SK-N-SH treated with all-trans-retinoic acid at 6 μM for 48 hours (cell line): ENCODE measurements at regions not wholly inside any gene's neighbourhood (a gene's known extent, or its start where the extent isn't known, plus 50 kb on each side); places are given as distances from the start of the nearest gene placed in this dataset.

Experiments
- ATAC-seq: fragments of 200-7000 bp; cut with Tn5 transposase; 3 replicates; pipeline ENCODE4 v1.9.1; 2020; ENCODE audit warnings: mild to moderate bottlenecking, moderate library complexity
- BACH2 ChIP-seq: fragments of 250-450 bp; sonication (Bioruptor Pico); IDR thresholded peaks from 2 replicates; pipeline ENCODE4 v1.9.0; 2021; ENCODE audit warnings: mild to moderate bottlenecking, borderline replicate concordance
- CSDC2 ChIP-seq: fragments of 250-450 bp; sonication (Bioruptor Pico); IDR thresholded peaks from 2 replicates; pipeline ENCODE4 v1.5.0; 2020; ENCODE audit warnings: mild to moderate bottlenecking, moderate library complexity
- ESRRG ChIP-seq: fragments of 250-450 bp; sonication (Bioruptor Pico); IDR thresholded peaks from 2 replicates; pipeline ENCODE4 v1.6.1; 2021; ENCODE audit warnings: mild to moderate bottlenecking
- GLIS3 ChIP-seq: fragments of 250-450 bp; sonication (Bioruptor Pico); IDR thresholded peaks from 2 replicates; pipeline ENCODE4 v1.5.0; 2020; ENCODE audit warnings: mild to moderate bottlenecking, moderate library complexity
- ISL1 ChIP-seq: fragments of 250-450 bp; sonication (Bioruptor Pico); IDR thresholded peaks from 2 replicates; pipeline ENCODE4 v2.1.2; 2022; ENCODE audit warnings: mild to moderate bottlenecking, moderate library complexity
- OSR1 ChIP-seq: fragments of 250-450 bp; sonication (Bioruptor Pico); IDR thresholded peaks from 2 replicates; pipeline ENCODE4 v1.8.0; 2022; ENCODE audit warnings: moderate library complexity, mild to moderate bottlenecking, inconsistent platforms
- PPARA ChIP-seq: fragments of 250-450 bp; sonication (Bioruptor Pico); IDR thresholded peaks from 2 replicates; pipeline ENCODE4 v1.5.0; 2020; ENCODE audit warnings: mild to moderate bottlenecking, borderline replicate concordance
- RARB ChIP-seq: fragments of 250-450 bp; sonication (Bioruptor Pico); IDR thresholded peaks from 2 replicates; pipeline ENCODE4 v1.8.0; 2021; ENCODE audit warnings: mild to moderate bottlenecking, moderate library complexity
- SNAI2 ChIP-seq: fragments of 250-450 bp; sonication (Bioruptor Pico); IDR thresholded peaks from 2 replicates; pipeline ENCODE4 v1.5.0; 2020; ENCODE audit warnings: mild to moderate bottlenecking, moderate library complexity
- TCF4 ChIP-seq: fragments of 250-450 bp; sonication (Bioruptor Pico); IDR thresholded peaks from 2 replicates; pipeline ENCODE4 v1.8.0; 2021; ENCODE audit warnings: mild to moderate bottlenecking, moderate library complexity, borderline replicate concordance
- TOX ChIP-seq: fragments of 250-450 bp; sonication (Bioruptor Pico); IDR thresholded peaks from 2 replicates; pipeline ENCODE4 v1.8.0; 2021; ENCODE audit warnings: mild to moderate bottlenecking, moderate library complexity, borderline replicate concordance
- ZC3H10 ChIP-seq: fragments of 250-450 bp; sonication (Bioruptor Pico); IDR thresholded peaks from 2 replicates; pipeline ENCODE4 v1.5.1; 2021; ENCODE audit warnings: mild to moderate bottlenecking, moderate library complexity
- ZFP30 ChIP-seq: fragments of 450-650 bp; formaldehyde crosslinking; IDR thresholded peaks from 2 replicates; pipeline ENCODE4 v1.5.0; 2022; ENCODE audit warnings: mild to moderate bottlenecking, moderate library complexity
- ZNF565 ChIP-seq: fragments of 450-650 bp; formaldehyde crosslinking; conservative IDR thresholded peaks from 2 replicates; pipeline ENCODE4 v1.5.0; 2020; ENCODE audit warnings: low read depth, mild to moderate bottlenecking, moderate library complexity
- ZNF70 ChIP-seq: fragments of 450-650 bp; formaldehyde crosslinking; IDR thresholded peaks from 2 replicates; pipeline ENCODE4 v1.5.0; 2020; ENCODE audit warnings: mild to moderate bottlenecking, moderate library complexity
- ZNF8 ChIP-seq: fragments of 450-650 bp; formaldehyde crosslinking; IDR thresholded peaks from 2 replicates; pipeline ENCODE4 v1.5.0; 2020; ENCODE audit warnings: mild to moderate bottlenecking, moderate library complexity
- TF ChIP-seq, protein P1 (sequence below): fragments of 250-450 bp; sonication (Bioruptor Pico); IDR thresholded peaks from 2 replicates; pipeline ENCODE4 v1.8.0; 2021; ENCODE audit warnings: low read depth, mild to moderate bottlenecking, moderate library complexity, borderline replicate concordance
- TF ChIP-seq, protein P2 (sequence below): fragments of 250-450 bp; sonication (Bioruptor Pico); IDR thresholded peaks from 2 replicates; pipeline ENCODE4 v1.8.0; 2020; ENCODE audit warnings: mild to moderate bottlenecking, moderate library complexity, borderline replicate concordance
- TF ChIP-seq, protein P3 (sequence below): fragments of 250-450 bp; sonication (Bioruptor Pico); IDR thresholded peaks from 2 replicates; pipeline ENCODE4 v1.5.0; 2020; ENCODE audit warnings: mild to moderate bottlenecking, moderate library complexity
- TF ChIP-seq, protein P4 (sequence below): fragments of 250-450 bp; sonication (Bioruptor Pico); IDR thresholded peaks from 2 replicates; pipeline ENCODE4 v1.5.1; 2020; ENCODE audit warnings: low read depth, mild to moderate bottlenecking, moderate library complexity
- TF ChIP-seq, protein P5 (sequence below): fragments of 250-450 bp; sonication (Bioruptor Pico); IDR thresholded peaks from 2 replicates; pipeline ENCODE4 v1.5.1; 2021; ENCODE audit warnings: mild to moderate bottlenecking, moderate library complexity

DNA sequence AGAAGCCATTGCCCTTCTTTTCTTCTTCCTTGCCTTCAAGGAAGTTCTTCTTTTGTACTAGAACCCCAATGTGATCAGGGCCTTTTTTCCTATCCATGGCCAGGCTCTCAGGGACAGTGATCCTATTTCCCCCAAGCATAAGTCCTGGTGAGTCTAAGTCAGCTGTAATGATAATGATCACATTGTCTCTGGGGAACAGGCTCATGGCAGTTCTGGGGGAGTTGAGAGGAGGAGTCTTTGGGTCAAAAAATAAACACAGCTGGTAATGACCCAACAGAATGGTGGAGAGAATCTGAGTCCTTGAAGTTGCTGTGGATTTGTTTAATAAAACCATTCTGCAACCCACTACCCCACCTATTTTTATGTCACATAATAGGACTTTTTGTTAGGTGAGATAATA lies 96.6 kb downstream of the SOCS6 start:
- ATAC-seq = no peak
- TF ChIP-seq, protein P1, sequence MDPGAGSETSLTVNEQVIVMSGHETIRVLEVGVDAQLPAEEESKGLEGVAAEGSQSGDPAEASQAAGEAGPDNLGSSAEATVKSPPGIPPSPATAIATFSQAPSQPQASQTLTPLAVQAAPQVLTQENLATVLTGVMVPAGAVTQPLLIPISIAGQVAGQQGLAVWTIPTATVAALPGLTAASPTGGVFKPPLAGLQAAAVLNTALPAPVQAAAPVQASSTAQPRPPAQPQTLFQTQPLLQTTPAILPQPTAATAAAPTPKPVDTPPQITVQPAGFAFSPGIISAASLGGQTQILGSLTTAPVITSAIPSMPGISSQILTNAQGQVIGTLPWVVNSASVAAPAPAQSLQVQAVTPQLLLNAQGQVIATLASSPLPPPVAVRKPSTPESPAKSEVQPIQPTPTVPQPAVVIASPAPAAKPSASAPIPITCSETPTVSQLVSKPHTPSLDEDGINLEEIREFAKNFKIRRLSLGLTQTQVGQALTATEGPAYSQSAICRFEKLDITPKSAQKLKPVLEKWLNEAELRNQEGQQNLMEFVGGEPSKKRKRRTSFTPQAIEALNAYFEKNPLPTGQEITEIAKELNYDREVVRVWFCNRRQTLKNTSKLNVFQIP = no peak
- TF ChIP-seq, protein P2, sequence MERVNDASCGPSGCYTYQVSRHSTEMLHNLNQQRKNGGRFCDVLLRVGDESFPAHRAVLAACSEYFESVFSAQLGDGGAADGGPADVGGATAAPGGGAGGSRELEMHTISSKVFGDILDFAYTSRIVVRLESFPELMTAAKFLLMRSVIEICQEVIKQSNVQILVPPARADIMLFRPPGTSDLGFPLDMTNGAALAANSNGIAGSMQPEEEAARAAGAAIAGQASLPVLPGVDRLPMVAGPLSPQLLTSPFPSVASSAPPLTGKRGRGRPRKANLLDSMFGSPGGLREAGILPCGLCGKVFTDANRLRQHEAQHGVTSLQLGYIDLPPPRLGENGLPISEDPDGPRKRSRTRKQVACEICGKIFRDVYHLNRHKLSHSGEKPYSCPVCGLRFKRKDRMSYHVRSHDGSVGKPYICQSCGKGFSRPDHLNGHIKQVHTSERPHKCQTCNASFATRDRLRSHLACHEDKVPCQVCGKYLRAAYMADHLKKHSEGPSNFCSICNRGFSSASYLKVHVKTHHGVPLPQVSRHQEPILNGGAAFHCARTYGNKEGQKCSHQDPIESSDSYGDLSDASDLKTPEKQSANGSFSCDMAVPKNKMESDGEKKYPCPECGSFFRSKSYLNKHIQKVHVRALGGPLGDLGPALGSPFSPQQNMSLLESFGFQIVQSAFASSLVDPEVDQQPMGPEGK (CRISPR knock-in tag) = no peak
- TF ChIP-seq, protein P3, sequence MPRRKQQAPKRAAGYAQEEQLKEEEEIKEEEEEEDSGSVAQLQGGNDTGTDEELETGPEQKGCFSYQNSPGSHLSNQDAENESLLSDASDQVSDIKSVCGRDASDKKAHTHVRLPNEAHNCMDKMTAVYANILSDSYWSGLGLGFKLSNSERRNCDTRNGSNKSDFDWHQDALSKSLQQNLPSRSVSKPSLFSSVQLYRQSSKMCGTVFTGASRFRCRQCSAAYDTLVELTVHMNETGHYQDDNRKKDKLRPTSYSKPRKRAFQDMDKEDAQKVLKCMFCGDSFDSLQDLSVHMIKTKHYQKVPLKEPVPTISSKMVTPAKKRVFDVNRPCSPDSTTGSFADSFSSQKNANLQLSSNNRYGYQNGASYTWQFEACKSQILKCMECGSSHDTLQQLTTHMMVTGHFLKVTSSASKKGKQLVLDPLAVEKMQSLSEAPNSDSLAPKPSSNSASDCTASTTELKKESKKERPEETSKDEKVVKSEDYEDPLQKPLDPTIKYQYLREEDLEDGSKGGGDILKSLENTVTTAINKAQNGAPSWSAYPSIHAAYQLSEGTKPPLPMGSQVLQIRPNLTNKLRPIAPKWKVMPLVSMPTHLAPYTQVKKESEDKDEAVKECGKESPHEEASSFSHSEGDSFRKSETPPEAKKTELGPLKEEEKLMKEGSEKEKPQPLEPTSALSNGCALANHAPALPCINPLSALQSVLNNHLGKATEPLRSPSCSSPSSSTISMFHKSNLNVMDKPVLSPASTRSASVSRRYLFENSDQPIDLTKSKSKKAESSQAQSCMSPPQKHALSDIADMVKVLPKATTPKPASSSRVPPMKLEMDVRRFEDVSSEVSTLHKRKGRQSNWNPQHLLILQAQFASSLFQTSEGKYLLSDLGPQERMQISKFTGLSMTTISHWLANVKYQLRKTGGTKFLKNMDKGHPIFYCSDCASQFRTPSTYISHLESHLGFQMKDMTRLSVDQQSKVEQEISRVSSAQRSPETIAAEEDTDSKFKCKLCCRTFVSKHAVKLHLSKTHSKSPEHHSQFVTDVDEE (CRISPR knock-in tag) = no peak
- TF ChIP-seq ZC3H10 (CRISPR knock-in tag) (no peak), ESRRG (CRISPR knock-in tag) (no peak), TOX (CRISPR knock-in tag) (no peak), GLIS3 (CRISPR knock-in tag) (no peak), ZNF565 (CRISPR knock-in tag) (no peak), OSR1 (no peak), ZFP30 (CRISPR knock-in tag) (no peak), RARB (no peak), ISL1 (no peak), ZNF70 (CRISPR knock-in tag) (no peak), CSDC2 (CRISPR knock-in tag) (no peak), BACH2 (no peak), ZNF8 (CRISPR knock-in tag) (no peak)
- TF ChIP-seq, protein P4, sequence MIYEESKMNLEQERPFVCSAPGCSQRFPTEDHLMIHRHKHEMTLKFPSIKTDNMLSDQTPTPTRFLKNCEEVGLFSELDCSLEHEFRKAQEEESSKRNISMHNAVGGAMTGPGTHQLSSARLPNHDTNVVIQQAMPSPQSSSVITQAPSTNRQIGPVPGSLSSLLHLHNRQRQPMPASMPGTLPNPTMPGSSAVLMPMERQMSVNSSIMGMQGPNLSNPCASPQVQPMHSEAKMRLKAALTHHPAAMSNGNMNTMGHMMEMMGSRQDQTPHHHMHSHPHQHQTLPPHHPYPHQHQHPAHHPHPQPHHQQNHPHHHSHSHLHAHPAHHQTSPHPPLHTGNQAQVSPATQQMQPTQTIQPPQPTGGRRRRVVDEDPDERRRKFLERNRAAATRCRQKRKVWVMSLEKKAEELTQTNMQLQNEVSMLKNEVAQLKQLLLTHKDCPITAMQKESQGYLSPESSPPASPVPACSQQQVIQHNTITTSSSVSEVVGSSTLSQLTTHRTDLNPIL = no peak

DNA sequence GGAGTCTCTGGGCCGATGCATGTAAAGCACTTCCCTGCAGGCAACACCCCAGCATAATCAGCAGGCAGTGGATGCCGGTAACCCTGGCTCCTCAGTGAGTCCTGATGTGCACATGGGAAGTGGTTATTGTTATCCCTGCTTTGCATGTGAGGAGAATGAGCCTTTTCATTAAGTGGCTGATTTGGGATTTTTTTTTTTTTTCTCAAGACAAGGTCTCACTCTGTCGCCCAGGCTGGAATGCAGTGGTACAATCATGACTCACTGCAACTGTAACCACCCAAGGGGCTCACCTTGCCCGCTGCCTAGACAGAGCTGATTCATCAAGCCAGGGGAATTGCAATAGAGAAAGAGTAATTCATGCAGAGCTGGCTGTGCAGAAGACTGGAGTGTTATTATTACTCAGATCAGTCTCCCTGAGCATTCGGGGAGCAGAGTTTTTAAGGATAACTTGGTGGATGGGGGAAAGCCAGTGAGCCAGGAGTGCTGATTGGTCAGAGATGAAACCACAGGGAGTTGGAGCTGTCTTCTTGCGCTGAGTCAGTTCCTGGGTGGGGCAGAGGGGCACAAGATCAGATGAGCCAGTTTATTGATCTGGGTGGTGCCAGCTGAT lies 95.4 kb downstream of the SOCS6 start:
- no peak for TF ChIP-seq OSR1
- TF ChIP-seq CSDC2 (CRISPR knock-in tag) = no peak
- TF ChIP-seq ESRRG (CRISPR knock-in tag) = no peak
- TF ChIP-seq GLIS3 (CRISPR knock-in tag) = no peak
- TF ChIP-seq ZFP30 (CRISPR knock-in tag) = no peak
- no peak for TF ChIP-seq ZNF70 (CRISPR knock-in tag)
- TF ChIP-seq ZC3H10 (CRISPR knock-in tag) = no peak
- TF ChIP-seq ZNF565 (CRISPR knock-in tag) = no peak
- no peak for TF ChIP-seq ZNF8 (CRISPR knock-in tag)
- TF ChIP-seq SNAI2 (CRISPR knock-in tag) = no peak
- TF ChIP-seq, protein P2 (CRISPR knock-in tag) = no peak
- TF ChIP-seq, protein P5, sequence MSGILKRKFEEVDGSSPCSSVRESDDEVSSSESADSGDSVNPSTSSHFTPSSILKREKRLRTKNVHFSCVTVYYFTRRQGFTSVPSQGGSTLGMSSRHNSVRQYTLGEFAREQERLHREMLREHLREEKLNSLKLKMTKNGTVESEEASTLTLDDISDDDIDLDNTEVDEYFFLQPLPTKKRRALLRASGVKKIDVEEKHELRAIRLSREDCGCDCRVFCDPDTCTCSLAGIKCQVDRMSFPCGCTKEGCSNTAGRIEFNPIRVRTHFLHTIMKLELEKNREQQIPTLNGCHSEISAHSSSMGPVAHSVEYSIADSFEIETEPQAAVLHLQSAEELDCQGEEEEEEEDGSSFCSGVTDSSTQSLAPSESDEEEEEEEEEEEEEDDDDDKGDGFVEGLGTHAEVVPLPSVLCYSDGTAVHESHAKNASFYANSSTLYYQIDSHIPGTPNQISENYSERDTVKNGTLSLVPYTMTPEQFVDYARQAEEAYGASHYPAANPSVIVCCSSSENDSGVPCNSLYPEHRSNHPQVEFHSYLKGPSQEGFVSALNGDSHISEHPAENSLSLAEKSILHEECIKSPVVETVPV (CRISPR knock-in tag) = no peak
- no peak for TF ChIP-seq TCF4
- no peak for TF ChIP-seq PPARA (CRISPR knock-in tag)
- peak; percentile 91 for ATAC-seq
